Tibial nerve (tissue), 4 donors: ENCODE measurements at regions not wholly inside any gene's neighbourhood (a gene's known extent, or its start where the extent isn't known, plus 50 kb on each side); places are given as distances from the start of the nearest gene placed in this dataset.
A peak's percentile ranks its signal among the peaks of the same experiment; 100 is the strongest.

Source experiments
- DNase-seq, 2 donors: peaks; one replicate each; pipeline ENCODE4 v3.0.0-alpha.2; 2019; ENCODE audit warnings: low spot score in 2 of 2
- H3K27ac ChIP-seq, 4 donors: fragments of 200-600 bp; sonication (generic) in 3 of 4; one replicate each; pipeline ENCODE4 v1.5.1; 2017 to 2019; ENCODE audit warnings: mild to moderate bottlenecking in 1 of 4
- H3K27me3 ChIP-seq, 2 donors: fragments of 200-600 bp; sonication (generic) in 1 of 2; one replicate each; pipeline versions ENCODE4 v1.5.1 to v1.6.0; 2017 to 2019
- H3K36me3 ChIP-seq, 3 donors: fragments of 200-600 bp; sonication (generic); one replicate each; pipeline ENCODE4 v1.5.1; 2018 to 2019
- H3K4me1 ChIP-seq, 4 donors: fragments of 200-600 bp; sonication (generic) in 3 of 4; one replicate each; pipeline ENCODE4 v1.5.1; 2017 to 2019
- H3K4me3 ChIP-seq, 4 donors: fragments of 200-600 bp; sonication (generic) in 3 of 4; one replicate each; pipeline ENCODE4 v1.5.1; 2017 to 2019; ENCODE audit warnings: mild to moderate bottlenecking in 1 of 4, moderate library complexity in 1 of 4
- H3K9me3 ChIP-seq, 4 donors: fragments of 200-600 bp; sonication (generic) in 3 of 4; one replicate each; pipeline ENCODE4 v1.5.1; 2017 to 2019
- EP300 ChIP-seq, 2 donors: sonication (generic); formaldehyde crosslinking; IDR thresholded peaks; one replicate each; pipeline ENCODE4 v1.6.1; 2017; ENCODE audit warnings: antibody characterized with exemption in 2 of 2, mild to moderate bottlenecking in 1 of 2
- POLR2A ChIP-seq, 2 donors: fragments of 450-650 bp; IDR thresholded peaks; one replicate each; pipeline ENCODE4 v1.6.1; 2017; ENCODE audit warnings: antibody characterized with exemption in 2 of 2, mild to moderate bottlenecking in 2 of 2, moderate library complexity in 2 of 2
- WGBS, 2 donors: methylation state at CpG; one replicate each; pipeline ENCODE4 v1.1.5; 2018; 5-methylcytosine and 5-hydroxymethylcytosine counted together
- TF ChIP-seq, protein P1 (sequence below), 5 experiments: fragments of 200-600 bp in 3 of 5; fragments of 450-650 bp in 2 of 5; sonication (generic) in 3 of 5; IDR thresholded peaks; one replicate each; pipeline ENCODE4 v1.5.1; 2016 to 2019; ENCODE audit warnings: antibody characterized with exemption in 5 of 5, mild to moderate bottlenecking in 3 of 5, moderate library complexity in 2 of 5

DNA sequence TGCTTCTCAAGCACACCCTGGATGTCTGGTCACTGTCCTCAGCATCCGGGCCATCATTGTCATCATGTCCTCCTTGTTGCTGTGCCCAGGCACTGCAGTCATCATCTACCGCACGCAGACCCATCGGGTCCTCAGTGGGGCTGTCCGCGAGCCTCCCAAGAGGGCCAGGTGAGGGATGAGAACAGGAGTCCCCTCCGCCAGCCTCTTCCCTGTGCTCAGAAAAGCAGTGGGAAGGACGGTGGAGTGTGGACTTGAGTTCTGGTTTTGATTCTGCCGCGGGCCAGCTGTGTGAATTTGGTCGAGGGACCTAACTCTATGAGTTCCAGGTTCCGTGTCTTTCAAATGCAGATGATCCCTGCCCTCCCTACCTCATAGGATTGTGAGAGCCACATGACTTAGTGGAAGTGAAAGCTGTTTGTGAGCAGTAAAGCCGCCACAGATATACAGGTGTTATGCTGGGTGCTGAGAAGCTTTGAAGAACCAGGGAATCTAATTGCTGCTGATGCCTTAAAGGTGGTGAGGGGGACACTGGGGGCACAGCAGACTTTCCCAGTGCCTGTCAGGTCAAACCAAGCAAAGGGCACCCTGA is 122.9 kb upstream of the RAP1B start:
- H3K36me3 ChIP-seq: no peaks in the 10 kb centered on the region
- H3K9me3 ChIP-seq: no peaks in the 10 kb centered on the region
- WGBS, 2 donors: 81 to 84% methylated on average over 13 of the region's 13 CpGs
- H3K27me3 ChIP-seq: no peaks in the 10 kb centered on the region
- TF ChIP-seq, protein P1, sequence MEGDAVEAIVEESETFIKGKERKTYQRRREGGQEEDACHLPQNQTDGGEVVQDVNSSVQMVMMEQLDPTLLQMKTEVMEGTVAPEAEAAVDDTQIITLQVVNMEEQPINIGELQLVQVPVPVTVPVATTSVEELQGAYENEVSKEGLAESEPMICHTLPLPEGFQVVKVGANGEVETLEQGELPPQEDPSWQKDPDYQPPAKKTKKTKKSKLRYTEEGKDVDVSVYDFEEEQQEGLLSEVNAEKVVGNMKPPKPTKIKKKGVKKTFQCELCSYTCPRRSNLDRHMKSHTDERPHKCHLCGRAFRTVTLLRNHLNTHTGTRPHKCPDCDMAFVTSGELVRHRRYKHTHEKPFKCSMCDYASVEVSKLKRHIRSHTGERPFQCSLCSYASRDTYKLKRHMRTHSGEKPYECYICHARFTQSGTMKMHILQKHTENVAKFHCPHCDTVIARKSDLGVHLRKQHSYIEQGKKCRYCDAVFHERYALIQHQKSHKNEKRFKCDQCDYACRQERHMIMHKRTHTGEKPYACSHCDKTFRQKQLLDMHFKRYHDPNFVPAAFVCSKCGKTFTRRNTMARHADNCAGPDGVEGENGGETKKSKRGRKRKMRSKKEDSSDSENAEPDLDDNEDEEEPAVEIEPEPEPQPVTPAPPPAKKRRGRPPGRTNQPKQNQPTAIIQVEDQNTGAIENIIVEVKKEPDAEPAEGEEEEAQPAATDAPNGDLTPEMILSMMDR (IDR thresholded peaks at IDR 0.05): no peak
- TF ChIP-seq POLR2A (IDR thresholded peaks at IDR 0.05) (no peak), EP300 (IDR thresholded peaks at IDR 0.05) (no peak)
- H3K27ac ChIP-seq: no peak overlapping the region
- no peaks in the 10 kb centered on the region for H3K4me1 ChIP-seq
- no peak for DNase-seq
- no peak overlapping the region for H3K4me3 ChIP-seq

DNA sequence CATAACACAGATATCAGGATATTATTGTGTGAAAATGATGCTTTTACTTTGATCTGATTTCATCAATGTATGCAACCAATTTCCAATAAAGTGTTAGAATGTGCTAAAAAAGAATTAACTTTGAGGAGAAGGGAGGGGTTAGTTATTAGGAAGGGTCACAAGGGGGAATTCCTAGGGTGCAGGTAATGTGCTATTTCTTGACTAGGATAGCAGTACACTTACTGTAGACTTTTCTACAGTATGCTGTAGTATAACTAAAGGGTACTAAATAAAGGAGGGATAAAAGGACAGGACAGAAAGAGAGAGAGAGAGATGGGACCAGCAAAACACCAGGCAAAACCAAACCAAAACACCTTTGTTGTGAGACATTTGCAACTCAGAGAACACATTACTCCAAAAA is 121.4 kb upstream of the RAP1B start:
- Histone ChIP-seq H3K4me1 (no peaks in the 10 kb centered on the region), H3K4me3 (no peak overlapping the region), H3K9me3 (no peaks in the 10 kb centered on the region), H3K27ac (no peak overlapping the region), H3K36me3 (no peaks in the 10 kb centered on the region), H3K27me3 (no peaks in the 10 kb centered on the region)
- TF ChIP-seq EP300 (IDR thresholded peaks at IDR 0.05) (no peak), POLR2A (IDR thresholded peaks at IDR 0.05) (no peak)
- TF ChIP-seq, protein P1 (IDR thresholded peaks at IDR 0.05): no peak
- DNase-seq: no peak

DNA sequence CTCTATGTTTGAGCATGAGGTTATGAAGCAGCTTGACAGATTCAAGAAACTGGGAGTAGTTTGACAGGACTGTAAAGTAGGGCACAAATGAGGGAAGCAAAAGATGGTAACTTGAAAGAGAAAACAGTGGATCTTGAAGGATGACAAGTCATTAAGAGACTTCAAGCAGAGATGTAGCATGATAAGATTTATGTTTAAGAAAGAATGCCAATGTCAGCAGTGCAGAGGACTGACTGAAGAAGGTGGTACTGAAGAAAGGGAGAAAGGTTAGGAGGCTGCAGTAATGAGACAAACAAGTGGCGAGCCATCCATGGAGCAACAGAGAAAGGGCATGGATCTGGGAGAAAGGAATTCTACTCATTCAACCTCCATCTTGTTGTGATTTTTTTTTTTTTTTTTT is 120.2 kb upstream of the RAP1B start:
- Histone ChIP-seq H3K4me3 (no peak overlapping the region), H3K9me3 (no peaks in the 10 kb centered on the region), H3K36me3 (no peaks in the 10 kb centered on the region), H3K27ac (no peak overlapping the region), H3K27me3 (no peaks in the 10 kb centered on the region), H3K4me1 (peaks cover 0 to 3% (median 0%) of the 10 kb centered on the region in 4 donors)
- no peak for DNase-seq
- TF ChIP-seq, protein P1 (IDR thresholded peaks at IDR 0.05): no peak
- TF ChIP-seq POLR2A (IDR thresholded peaks at IDR 0.05): no peak
- no peak for TF ChIP-seq EP300 (IDR thresholded peaks at IDR 0.05)
- 83% methylated on average over 1 of the region's 1 CpG for WGBS, 2 donors

DNA sequence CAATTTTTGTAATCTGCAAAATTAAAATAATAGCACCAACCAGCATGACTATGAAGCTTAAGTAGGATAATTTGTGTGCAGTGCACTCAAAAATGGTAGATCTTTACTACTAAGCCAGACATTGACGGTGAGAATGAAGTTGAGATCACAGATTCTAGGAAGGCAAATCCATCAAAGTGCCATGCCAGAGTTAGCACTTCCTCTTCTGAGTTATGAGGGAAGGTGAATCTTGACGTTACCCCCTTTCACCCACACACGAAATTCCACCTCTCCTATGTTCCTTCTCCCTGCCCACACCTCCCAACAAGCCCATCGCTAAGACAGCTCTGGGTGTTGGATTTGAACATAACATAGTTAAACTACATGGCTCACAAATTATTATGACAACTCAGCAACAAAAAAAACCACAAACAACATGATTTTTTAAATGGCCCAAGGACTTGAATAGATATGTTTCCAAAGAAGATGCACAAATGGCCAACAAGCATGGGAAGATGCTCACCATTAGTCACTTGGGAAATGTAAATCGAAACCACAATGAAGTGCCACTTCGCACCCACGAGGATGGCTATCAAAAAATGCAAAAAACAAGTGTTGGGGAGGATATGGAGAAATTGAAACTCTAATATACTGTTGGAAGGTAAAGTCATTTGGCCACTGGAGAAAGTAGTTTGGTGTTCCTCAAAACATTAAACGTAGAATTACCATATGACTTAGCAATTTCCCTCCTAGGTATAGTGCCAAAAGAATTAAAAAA is 119.3 kb upstream of the RAP1B start:
- H3K4me1 ChIP-seq: peaks cover 0 to 10% (median 0%) of the 10 kb centered on the region in 4 donors
- no peaks in the 10 kb centered on the region for H3K36me3 ChIP-seq
- H3K27me3 ChIP-seq: no peaks in the 10 kb centered on the region
- DNase-seq: no peak
- TF ChIP-seq, protein P1 (IDR thresholded peaks at IDR 0.05): no peak
- WGBS, 2 donors: 84 to 90% methylated on average over 8 of the region's 8 CpGs
- no peak overlapping the region for H3K4me3 ChIP-seq
- no peak overlapping the region for H3K27ac ChIP-seq
- no peaks in the 10 kb centered on the region for H3K9me3 ChIP-seq

DNA sequence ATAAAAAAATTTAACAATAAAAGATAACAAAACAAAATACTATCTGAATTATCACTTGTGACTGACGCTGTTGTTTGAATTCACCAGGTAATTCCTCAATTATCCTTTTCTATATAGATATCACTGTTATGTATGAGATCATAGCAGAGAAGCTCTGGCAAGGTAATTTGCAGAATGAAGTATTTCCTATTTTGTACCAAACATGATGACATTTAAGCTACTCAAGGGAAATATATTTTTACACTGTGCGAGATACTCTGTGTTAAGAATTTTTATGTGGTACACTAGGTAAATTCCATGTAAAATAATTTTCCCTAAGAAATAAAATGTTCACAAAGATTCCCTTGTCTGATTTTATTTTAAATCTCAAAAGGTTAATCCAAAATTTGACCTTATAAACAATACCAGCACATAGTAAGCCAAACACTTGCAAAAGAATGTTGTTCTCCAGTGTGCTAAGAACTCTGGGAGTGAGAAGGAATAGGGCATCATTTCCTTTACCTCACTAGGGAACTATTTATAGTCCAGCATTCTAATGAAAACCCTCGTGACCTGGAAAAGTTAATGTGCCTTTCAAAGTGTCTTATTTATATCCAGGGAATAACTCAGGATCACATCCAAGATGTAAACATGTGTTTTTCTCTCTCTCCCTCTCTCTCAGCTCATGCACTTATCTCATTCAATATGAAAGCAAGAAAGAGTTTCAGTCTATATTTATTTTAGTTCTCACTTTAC is 115.2 kb upstream of the RAP1B start:
- no peaks in the 10 kb centered on the region for H3K27me3 ChIP-seq
- no peak for TF ChIP-seq POLR2A (IDR thresholded peaks at IDR 0.05)
- TF ChIP-seq EP300 (IDR thresholded peaks at IDR 0.05): peak; percentile 43 to 49
- no peaks in the 10 kb centered on the region for H3K36me3 ChIP-seq
- no peak overlapping the region for H3K4me3 ChIP-seq
- H3K9me3 ChIP-seq: no peaks in the 10 kb centered on the region
- DNase-seq: no peak
- peaks cover 0 to 10% (median 0%) of the 10 kb centered on the region in 4 donors for H3K4me1 ChIP-seq
- H3K27ac ChIP-seq: peak overlapping the region in 2 of 4 donors; percentile 40 to 45
- 36 to 46% methylated on average over 3 of the region's 3 CpGs for WGBS, 2 donors
